Erythroblast (primary cell): ENCODE measurements at regions not wholly inside any gene's neighbourhood (a gene's known extent, or its start where the extent isn't known, plus 50 kb on each side); places are given as distances from the start of the nearest gene placed in this dataset.
"Not testable (repeated sequence)": the region's sequence is repeated elsewhere in the genome, so short reads cannot be mapped to it uniquely, and the experiment has no call there.

ENCODE experiments used
- DNase-seq, 2 experiments: peaks; one replicate each; lab custom pipeline; 2025; lab: John Stamatoyannopoulos, UW
- GATA1 ChIP-seq: IDR thresholded peaks from 2 replicates; pipeline ENCODE4 v1.6.1; 2011; ENCODE audit warnings: low read depth, mild to moderate bottlenecking, control low read depth, low read length, moderate library complexity
- POLR2A ChIP-seq: IDR thresholded peaks from 2 replicates; pipeline ENCODE4 v1.6.1; 2011; ENCODE audit warnings: mild to moderate bottlenecking, low read length

DNA sequence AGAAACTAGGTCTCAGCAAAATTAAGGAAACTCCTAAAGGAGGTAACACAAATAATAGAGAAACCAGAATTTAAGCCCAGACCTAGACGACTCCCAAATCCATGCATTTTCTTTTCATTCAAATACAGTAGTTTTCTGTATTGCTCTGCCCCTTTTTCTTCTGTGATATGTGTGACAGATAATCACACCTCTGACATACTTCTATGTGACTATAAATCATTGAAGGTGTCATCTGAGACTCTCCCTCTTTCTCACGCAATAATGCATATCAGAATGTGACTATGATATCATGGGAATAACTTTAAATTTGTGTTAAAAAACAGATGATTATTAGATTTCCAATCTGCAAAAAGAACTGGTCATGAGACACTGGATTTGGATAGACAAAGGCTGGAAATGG, 143.0 kb upstream of the ELAC2 start:
- DNase-seq: no peak
- no peak for TF ChIP-seq POLR2A
- no peak for TF ChIP-seq GATA1

DNA sequence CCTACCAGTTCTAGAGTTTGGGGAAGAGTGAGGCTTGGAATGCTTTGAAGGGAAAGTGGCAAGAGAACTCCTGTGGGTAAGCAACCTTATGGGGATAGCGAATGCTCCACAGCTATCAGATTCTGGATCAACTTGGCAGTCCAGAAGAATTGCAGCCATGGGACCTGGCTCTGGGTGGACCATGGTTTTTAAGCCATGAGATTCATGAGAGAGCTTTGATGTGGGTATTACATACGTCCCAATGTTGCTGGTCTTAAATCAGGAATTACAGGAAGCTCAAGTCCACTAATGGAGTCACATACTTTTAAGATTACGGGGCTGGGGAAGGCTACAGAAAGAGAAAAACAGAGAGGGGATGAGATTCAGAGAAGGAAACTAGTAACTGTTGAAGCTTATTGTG, 142.5 kb upstream of the ELAC2 start:
- TF ChIP-seq POLR2A (no peak), GATA1 (no peak)
- no peak for DNase-seq

DNA sequence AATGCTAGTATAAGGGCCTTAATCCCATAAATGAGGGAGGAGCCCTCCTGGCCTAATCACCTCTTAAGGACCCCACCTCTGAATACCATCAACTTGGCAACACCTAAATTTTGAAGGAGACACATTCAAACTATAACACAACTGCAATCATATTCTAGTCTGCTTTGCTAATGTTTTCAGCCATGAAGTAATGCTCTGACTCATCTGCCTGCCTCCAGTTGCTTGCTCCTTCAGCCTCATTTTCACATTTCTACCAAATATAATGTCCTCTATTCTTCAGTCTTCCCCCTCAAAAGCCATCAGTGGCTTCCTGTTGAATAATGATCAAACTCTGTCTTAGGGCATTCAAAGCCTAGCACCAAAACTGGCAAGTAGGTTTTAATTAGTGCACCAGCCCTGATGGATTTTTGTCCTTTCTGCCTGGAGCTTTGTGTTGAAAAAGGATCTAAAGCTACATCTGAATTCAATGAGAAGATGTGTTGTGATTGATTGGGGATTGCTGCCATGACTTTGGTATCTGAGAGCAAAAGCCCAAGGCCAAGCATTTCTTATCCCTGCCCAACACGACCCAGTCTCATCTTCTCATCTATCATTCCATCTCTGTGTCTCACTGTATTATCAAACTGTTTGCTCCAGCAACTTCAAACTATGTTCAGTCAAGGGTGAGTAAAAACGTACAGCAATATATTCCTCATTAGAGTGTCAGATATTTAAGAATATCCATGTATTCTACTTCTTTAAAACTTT, 140.8 kb upstream of the ELAC2 start:
- TF ChIP-seq POLR2A: no peak
- TF ChIP-seq GATA1: no peak
- DNase-seq: no peak

DNA sequence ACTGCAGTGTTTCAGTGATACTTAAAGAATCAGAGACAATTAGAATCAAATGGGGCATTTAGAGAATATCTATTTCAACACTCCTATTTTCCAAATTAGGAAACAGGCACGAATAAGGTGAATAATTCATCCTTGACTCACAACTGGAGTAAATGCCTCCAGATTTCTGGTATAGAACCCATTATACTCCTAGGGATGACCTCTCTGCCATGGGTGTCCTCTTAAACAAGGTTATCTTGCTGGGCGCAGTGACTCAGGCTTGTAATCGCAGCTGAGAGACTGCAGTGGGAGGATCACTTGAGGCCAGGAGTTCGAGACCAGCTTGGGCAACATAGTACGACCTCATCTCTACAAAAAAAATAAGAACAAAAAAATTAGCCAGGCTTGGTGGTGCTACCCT, 139.8 kb upstream of the ELAC2 start:
- DNase-seq: no peak
- TF ChIP-seq GATA1 (no peak), POLR2A (no peak)

DNA sequence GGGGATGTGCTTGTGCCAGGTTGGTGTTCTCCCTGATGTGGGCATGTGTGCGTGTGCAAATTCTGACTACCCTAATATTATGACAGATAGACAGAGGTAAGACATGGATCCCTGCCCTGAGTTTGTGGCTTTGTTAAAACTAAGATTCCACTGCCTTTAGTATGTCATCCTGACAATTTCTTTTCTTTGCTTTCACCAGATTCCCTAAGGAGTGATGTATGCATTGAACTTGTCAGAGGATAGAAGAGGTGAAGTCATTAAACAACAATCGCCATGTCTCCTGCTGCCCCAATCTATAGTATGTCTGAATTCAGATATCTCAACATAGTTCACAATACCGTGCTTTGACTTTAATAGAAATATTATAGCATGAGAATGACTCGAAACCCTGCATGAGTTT, 137.1 kb upstream of the ELAC2 start:
- no peak for TF ChIP-seq POLR2A
- no peak for TF ChIP-seq GATA1
- DNase-seq: no peak

DNA sequence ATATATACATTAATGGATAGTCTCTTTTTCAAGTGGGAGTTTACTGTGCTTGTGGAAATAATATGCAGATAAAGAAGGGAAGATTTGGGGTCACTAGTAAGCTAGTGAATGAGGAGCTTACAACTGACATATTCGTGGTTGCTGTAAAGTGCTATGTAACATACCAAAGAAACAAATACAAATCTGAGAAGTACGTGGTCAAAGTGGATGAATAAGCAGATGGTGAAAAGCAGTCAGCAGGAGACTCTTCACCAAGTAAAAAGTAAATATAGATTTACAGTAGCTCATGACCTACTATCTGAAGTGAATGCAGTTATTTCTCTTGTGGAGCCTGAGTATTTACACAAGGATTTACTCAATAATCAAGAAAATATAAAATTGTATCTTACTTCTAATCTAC, 136.6 kb upstream of the ELAC2 start:
- DNase-seq: no peak
- TF ChIP-seq GATA1: no peak
- no peak for TF ChIP-seq POLR2A

DNA sequence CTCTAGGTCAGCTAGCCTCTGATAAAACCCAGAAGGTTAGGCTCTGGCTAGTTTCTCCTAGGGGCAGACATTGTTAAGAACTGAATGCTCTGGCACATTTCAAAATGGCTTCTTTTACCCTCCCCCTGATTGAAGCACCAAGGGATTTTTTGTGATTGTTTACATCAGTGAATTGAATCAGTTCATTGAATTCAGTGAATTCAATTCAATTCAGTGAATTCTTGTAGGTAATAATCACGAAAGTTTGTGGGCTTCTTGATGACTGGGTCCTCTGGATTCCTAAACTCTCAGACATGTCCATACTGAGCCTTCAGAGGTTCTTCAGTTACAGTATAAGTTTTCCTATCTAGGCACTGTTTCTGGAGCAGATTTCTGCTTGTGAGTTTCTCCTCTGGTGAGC, 135.2 kb upstream of the ELAC2 start:
- no peak for TF ChIP-seq POLR2A
- TF ChIP-seq GATA1: no peak
- no peak for DNase-seq

DNA sequence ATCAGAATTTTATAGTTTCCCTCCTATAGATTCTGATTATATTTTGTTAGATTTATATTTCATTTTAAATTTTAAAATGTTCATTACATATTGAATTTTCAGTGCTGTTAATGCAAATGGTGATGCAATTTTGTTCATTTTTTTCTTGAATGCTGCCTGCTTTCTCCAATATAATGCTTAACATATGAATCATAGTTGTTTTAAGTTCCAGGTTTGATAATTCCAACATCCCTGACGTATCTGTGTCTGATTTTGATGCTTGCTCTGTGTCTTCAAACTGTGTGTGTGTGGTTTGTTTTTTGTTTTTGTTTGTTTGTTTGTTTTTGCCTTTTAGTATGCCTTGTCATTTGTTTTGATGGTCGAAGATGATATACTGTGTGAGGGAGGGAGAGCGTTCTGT, 134.7 kb upstream of the ELAC2 start:
- no peak for DNase-seq

DNA sequence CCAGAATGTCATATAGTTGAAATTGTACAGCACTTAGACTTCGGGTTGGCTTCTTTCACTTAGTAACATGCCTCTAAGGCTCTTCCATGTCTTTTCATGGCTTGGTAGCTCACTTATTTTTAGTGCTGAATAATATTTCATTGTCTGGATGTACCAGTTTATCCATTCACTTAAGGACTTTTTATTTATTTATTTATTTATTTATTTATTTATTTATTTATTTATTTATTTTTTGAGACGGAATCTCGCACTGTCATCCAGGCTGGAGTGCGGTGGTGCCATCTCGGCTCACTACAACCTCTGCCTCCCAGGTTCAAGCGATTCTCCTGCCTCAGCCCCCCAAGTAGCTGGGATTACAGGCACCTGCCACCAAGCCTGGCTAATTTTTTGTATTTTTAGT, 132.9 kb upstream of the ELAC2 start:
- not testable (repeated sequence) for DNase-seq

More for the DNA sequence above, 134.7 kb upstream of the ELAC2 start:
- TF ChIP-seq POLR2A: no peak
- no peak for TF ChIP-seq GATA1

DNA sequence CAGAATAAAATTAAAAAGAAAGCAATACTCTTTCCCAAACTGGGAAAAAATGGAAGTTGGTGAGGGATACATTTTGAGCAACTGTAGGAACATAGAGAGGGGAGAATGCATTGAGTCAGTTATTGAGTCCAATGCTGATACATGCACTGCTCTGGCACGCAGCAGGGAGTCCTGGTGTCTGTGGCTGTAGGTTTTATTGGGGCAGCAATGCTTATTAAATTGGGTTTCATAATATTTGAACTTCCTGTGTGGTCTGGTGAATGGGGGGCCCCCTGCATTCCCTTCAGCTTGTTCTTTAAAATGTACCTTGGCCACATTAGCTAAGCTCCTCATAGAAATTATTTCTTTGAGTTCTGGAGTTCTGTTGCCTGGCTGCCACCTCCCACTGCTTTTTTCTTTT, 125.2 kb upstream of the ELAC2 start:
- DNase-seq: no peak
- TF ChIP-seq POLR2A: no peak
- TF ChIP-seq GATA1: no peak

DNA sequence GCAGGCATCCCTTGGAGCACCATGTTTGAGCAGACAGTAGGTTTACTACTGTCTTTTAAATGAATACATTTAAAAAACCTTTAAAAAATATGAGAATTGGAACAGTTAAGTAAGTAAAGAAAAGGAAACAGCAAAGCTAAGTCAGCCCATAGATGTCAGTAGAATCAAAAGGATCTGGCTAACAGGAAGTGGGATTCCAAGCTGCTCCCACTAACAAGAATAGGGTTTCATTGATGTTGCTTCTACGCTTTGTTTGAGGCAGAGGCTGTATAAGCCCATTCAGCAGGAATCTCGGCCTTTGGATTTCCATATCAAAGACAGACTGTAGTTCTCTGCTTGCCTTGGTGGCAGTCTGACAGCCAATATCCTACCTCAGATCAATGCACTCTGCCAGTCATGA, 122.9 kb upstream of the ELAC2 start:
- no peak for DNase-seq

DNA sequence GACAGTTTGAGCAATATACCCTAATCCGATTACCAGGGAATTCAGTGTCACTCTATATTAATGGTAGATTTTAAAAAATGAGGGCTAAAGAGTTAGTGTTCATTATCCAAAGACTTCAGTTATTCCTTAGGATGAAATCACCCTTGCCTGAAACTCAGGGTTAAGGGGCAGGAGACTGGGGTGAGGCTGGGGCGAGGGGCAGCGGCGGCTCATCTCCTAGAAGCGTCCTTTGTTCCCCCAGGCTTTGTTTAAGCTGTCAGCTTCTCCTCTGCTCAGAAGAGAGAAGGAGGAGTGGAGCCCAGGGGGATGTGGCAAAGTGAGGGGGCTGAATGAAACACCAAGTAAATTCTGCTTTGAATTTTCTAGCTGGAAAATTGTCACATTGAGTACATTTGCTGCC, 117.7 kb upstream of the ELAC2 start:
- TF ChIP-seq GATA1 (no peak), POLR2A (no peak)
- no peak for DNase-seq

More for the DNA sequence above, 122.9 kb upstream of the ELAC2 start:
- TF ChIP-seq GATA1: no peak
- TF ChIP-seq POLR2A: no peak

DNA sequence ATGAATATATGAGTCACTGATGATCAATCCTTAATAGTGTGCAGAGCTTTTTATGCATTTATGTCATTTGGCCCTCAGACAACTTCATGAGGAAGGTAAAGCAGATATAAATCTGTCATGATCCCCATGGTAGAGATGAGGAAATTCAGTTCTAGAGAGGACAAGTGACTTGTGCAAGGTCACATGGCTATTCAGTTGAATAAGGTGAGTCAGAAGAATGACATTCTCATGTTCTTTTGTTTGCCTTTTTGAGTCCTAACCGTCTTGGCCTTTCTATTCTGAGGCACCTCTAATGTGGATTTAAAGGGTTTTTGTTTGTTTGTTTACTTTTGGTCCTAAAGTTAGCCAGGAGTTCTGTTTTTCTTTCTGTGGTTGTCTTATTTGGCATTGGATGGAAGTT, 116.2 kb upstream of the ELAC2 start:
- TF ChIP-seq GATA1: no peak
- no peak for TF ChIP-seq POLR2A
- DNase-seq: no peak

DNA sequence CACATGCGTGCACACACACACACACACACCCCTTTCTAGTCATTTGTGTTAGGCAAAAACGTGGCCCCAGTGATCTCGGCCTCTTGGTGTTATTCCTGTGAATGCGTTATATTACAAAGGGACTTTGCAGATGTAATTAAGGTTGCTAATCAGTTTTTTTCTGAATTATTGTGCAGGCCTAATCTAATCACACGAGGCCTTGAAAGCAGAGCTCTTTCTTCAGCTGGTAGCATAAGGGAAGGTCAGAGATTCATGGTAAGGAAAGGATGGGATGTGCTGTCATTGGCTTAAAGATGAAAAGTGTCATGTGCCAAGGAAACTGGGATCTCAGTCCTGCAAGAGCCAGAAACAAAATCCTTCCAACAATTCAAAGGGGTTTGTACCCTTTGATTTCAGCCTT, 113.4 kb upstream of the ELAC2 start:
- no peak for DNase-seq
- TF ChIP-seq GATA1 (no peak), POLR2A (no peak)

DNA sequence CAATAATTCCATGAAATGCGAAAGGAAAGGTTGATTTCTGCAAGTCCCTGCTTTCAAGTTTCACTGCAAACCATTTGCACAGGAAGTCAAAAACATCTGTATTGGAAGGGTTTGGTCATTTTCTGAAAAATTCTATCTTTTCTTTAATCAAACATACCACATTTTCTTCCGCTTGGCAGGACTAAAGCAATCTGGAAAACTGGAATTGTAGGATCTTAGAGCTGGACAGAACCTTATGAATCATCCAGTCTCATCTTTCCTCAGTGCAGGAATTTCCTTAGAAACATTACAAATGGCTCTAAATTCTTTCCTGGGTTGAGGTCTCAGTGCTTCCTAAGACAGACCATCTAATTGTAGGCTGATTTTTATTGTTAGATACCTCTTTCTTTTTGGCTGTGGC, 111.5 kb upstream of the ELAC2 start:
- no peak for DNase-seq

More for the DNA sequence above, 111.5 kb upstream of the ELAC2 start:
- no peak for TF ChIP-seq POLR2A
- TF ChIP-seq GATA1: no peak
